Activated CD8-positive, alpha-beta T cell treated with anti-CD3 and anti-CD28 coated beads for 36 hours (primary cell): ENCODE measurements at regions not wholly inside any gene's neighbourhood (a gene's known extent, or its start where the extent isn't known, plus 50 kb on each side); places are given as distances from the start of the nearest gene placed in this dataset.

ENCODE experiments used
- ATAC-seq: fragments of 200-7000 bp; cut with Tn5 transposase; one replicate; pipeline ENCODE4 v1.10.0; 2021; ENCODE audit warnings: mild to moderate bottlenecking, moderate library complexity
- CTCF ChIA-PET: fragments of 350-600 bp; sonication (Branson Sonifier 250); formaldehyde crosslinking; loops from one replicate; lab custom pipeline; 2021; ENCODE audit warnings: antibody characterized with exemption; lab: Charles Lee
- POLR2A ChIA-PET: fragments of 350-600 bp; sonication (Branson Sonifier 250); formaldehyde crosslinking; loops from one replicate; lab custom pipeline; 2021; ENCODE audit warnings: antibody characterized with exemption; lab: Charles Lee
- DNase-seq: peaks from one replicate; pipeline ENCODE4 v3.0.0-alpha.2; 2020
- H3K27ac Mint-ChIP-seq: one replicate; pipeline ENCODE4 v1.8.0; 2021; ENCODE audit warnings: mild to moderate bottlenecking, mixed read lengths
- H3K27me3 Mint-ChIP-seq: one replicate; pipeline ENCODE4 v1.8.0; 2021; ENCODE audit warnings: mixed read lengths
- H3K36me3 Mint-ChIP-seq: one replicate; pipeline ENCODE4 v1.8.0; 2021; ENCODE audit warnings: low read depth, mixed read lengths
- H3K4me1 Mint-ChIP-seq: one replicate; pipeline ENCODE4 v1.8.0; 2021; ENCODE audit warnings: low read depth, mixed read lengths
- H3K4me3 Mint-ChIP-seq: one replicate; pipeline ENCODE4 v1.8.0; 2021; ENCODE audit warnings: mild to moderate bottlenecking, moderate library complexity, mixed read lengths
- H3K9me3 Mint-ChIP-seq: one replicate; pipeline ENCODE4 v1.8.0; 2021; ENCODE audit warnings: mixed read lengths
- intact Hi-C: fragments of 100-400 bp; cut with micrococcal nuclease; formaldehyde crosslinking; loops from one replicate; pipeline ENCODE4 v1.10.0; 2022
- TF ChIP-seq, protein P1 (sequence below): fragments of 200-600 bp; IDR thresholded peaks from one replicate; pipeline ENCODE4 v1.8.0; 2022; ENCODE audit warnings: antibody characterized with exemption, mild to moderate bottlenecking

DNA sequence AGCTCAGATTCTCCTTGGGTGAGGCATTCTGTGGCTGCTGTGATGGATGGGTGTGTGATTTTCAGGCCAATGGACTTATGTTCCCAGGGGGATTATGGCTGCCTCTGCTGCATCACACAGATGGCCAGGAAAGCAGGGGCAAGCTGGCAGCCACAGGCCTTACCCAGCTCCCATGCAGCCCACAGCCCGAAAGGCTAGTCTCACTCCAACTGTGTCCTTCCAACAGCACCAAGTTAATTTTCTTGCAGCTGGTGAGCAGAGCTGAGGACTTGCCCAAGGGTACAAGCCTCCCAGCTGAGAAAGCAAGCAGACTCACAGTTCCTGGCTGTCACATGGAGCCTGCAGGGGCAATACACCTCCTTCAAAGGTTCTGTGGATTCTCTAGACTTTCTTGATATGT, 155.2 kb upstream of the KHDRBS2 start:
- ChIA-PET POLR2A (no interaction called here), CTCF (no interaction called here)
- Mint-ChIP-seq H3K36me3 (no peaks in the 10 kb centered on the region), H3K4me3 (no peak overlapping the region), H3K27ac (no peak overlapping the region), H3K4me1 (no peaks in the 10 kb centered on the region), H3K27me3 (no peaks in the 10 kb centered on the region), H3K9me3 (peaks cover 26% of the 10 kb centered on the region)
- TF ChIP-seq, protein P1, sequence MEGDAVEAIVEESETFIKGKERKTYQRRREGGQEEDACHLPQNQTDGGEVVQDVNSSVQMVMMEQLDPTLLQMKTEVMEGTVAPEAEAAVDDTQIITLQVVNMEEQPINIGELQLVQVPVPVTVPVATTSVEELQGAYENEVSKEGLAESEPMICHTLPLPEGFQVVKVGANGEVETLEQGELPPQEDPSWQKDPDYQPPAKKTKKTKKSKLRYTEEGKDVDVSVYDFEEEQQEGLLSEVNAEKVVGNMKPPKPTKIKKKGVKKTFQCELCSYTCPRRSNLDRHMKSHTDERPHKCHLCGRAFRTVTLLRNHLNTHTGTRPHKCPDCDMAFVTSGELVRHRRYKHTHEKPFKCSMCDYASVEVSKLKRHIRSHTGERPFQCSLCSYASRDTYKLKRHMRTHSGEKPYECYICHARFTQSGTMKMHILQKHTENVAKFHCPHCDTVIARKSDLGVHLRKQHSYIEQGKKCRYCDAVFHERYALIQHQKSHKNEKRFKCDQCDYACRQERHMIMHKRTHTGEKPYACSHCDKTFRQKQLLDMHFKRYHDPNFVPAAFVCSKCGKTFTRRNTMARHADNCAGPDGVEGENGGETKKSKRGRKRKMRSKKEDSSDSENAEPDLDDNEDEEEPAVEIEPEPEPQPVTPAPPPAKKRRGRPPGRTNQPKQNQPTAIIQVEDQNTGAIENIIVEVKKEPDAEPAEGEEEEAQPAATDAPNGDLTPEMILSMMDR, result no peak
- DNase-seq, result no peak
- intact Hi-C loops, result no loop called here
- no peak for ATAC-seq

DNA sequence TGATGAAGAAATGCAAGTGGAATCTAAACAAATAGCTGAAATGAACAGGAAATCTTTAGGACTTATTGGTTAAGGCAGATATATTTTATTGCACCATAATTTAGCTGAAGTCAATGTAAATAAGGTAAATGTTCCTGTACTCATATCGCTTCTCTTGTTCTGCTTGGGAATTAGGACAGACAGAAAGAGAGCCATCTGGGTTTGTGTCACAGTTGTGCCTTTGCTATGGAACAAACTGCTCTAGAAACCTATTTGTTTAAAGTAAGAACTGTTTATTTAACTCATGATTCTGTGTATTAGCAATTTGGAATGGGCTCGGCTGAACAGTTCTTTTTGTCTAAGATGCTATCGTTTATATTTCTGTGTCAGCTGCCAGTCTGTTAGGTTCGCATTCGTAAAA, 143.8 kb upstream of the KHDRBS2 start:
- DNase-seq (no peak), ATAC-seq (no peak)
- intact Hi-C loops, result no loop called here
- no peak overlapping the region for H3K4me3 Mint-ChIP-seq
- POLR2A ChIA-PET, result no interaction called here
- CTCF ChIA-PET, result no interaction called here
- H3K27ac Mint-ChIP-seq, result no peak overlapping the region
- H3K4me1 Mint-ChIP-seq, result no peaks in the 10 kb centered on the region
- no peaks in the 10 kb centered on the region for H3K27me3 Mint-ChIP-seq
- H3K9me3 Mint-ChIP-seq, result peaks cover 7% of the 10 kb centered on the region
- no peaks in the 10 kb centered on the region for H3K36me3 Mint-ChIP-seq
- TF ChIP-seq, protein P1, result no peak

DNA sequence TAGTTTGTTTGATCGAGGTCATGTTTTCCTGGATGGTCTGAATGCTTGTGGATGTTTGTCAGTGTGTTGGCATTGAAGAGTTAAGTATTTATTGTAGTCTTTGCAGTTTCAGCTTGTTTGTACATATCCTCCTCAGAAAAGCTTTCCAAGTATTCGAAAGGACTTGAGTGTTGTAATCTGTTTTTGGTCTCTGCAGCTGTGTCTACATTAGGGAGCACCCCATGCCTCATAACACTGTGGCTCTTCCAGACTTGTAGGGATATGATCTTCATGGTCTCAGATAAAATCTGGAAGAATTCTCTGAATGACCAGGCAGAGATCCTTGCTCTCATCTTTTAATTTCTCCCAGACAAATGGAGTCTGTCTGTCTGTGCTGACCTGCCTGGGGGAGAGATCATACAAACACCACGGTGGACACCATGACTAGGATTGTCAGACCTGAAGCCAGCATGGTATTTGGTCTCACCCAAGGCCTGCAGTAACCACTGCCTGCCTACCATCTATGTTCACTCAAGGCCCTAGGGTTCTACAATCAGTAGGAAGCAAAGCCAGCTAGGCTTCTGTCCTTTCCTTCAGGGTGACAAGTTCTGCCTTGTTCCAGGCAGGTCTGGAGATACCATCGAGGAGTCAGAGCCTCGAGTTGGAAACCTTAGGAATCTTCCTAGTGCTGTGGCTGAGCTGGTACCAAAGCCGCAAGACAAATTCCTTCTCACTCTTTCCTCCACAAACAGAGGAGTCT, 114.7 kb upstream of the KHDRBS2 start:
- no peaks in the 10 kb centered on the region for H3K36me3 Mint-ChIP-seq
- H3K9me3 Mint-ChIP-seq, result peaks cover 7% of the 10 kb centered on the region
- intact Hi-C loops, result no loop called here
- H3K4me1 Mint-ChIP-seq, result no peaks in the 10 kb centered on the region
- ChIA-PET CTCF (no interaction called here), POLR2A (no interaction called here)
- H3K27me3 Mint-ChIP-seq, result no peaks in the 10 kb centered on the region
- DNase-seq (no peak), ATAC-seq (no peak)
- TF ChIP-seq, protein P1, result no peak
- no peak overlapping the region for H3K4me3 Mint-ChIP-seq
- H3K27ac Mint-ChIP-seq, result no peak overlapping the region

DNA sequence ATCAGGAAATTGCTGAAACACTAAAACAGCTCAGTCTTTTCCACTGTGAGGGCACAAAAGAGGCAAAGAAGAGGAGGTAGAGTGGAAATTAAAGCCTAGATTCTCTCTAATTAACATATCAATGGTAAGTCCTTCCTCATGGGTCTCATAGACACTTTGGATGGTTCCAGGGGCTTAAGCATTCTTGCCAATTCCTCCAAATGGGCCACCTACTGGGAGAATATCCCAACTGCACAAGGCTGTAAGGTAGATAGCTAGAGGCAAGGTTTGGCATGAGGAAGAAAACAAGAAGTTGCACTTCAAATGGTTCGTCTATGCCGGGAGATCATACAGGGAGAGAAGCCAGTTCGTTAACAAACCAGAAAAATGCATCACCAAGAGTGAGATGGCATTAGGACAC, 107.6 kb upstream of the KHDRBS2 start:
- no peaks in the 10 kb centered on the region for H3K27me3 Mint-ChIP-seq
- peaks cover 16% of the 10 kb centered on the region for H3K9me3 Mint-ChIP-seq
- H3K4me1 Mint-ChIP-seq, result no peaks in the 10 kb centered on the region
- H3K36me3 Mint-ChIP-seq, result no peaks in the 10 kb centered on the region
- no peak overlapping the region for H3K4me3 Mint-ChIP-seq
- POLR2A ChIA-PET, result no interaction called here
- CTCF ChIA-PET, result no interaction called here
- TF ChIP-seq, protein P1, result no peak
- H3K27ac Mint-ChIP-seq, result no peak overlapping the region
- intact Hi-C loops, result no loop called here
- DNase-seq, result no peak
- ATAC-seq, result no peak

DNA sequence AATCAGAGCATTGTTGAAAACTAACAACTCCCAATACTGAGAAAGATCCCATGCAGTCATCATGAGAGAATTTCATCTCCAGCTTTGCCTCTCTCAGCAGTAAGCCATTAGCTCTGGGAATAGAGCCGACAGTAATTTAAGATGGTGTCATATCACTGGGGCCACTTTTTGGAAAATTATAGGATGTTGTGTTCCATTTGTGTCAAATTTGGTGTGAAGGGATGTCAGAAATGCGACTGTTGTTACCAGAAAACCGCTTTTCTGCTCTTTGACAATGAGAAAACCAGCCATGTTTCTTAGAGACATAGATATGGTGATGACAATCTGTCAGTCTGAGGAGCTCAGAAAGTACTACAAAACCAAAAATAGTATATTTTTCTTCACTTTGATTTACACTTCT, 106.3 kb upstream of the KHDRBS2 start:
- H3K4me3 Mint-ChIP-seq, result no peak overlapping the region
- H3K4me1 Mint-ChIP-seq, result no peaks in the 10 kb centered on the region
- POLR2A ChIA-PET, result no interaction called here
- H3K36me3 Mint-ChIP-seq, result no peaks in the 10 kb centered on the region
- ATAC-seq, result no peak
- no peak for DNase-seq
- TF ChIP-seq, protein P1, result no peak
- no peak overlapping the region for H3K27ac Mint-ChIP-seq
- CTCF ChIA-PET, result no interaction called here
- intact Hi-C loops, result no loop called here
- H3K27me3 Mint-ChIP-seq, result no peaks in the 10 kb centered on the region
- peaks cover 19% of the 10 kb centered on the region for H3K9me3 Mint-ChIP-seq
